NCI-H2227 (cell line): ENCODE measurements at regions not wholly inside any gene's neighbourhood (a gene's known extent, or its start where the extent isn't known, plus 50 kb on each side); places are given as distances from the start of the nearest gene placed in this dataset.
A peak's percentile ranks its signal among the peaks of the same experiment; 100 is the strongest.
"Not testable (repeated sequence)": the region's sequence is repeated elsewhere in the genome, so short reads cannot be mapped to it uniquely, and the experiment has no call there.

Experiments
- DNase-seq: peaks from one replicate; lab custom pipeline; 2025; ENCODE audit not compliant: unreplicated experiment; lab: John Stamatoyannopoulos, UW

DNA sequence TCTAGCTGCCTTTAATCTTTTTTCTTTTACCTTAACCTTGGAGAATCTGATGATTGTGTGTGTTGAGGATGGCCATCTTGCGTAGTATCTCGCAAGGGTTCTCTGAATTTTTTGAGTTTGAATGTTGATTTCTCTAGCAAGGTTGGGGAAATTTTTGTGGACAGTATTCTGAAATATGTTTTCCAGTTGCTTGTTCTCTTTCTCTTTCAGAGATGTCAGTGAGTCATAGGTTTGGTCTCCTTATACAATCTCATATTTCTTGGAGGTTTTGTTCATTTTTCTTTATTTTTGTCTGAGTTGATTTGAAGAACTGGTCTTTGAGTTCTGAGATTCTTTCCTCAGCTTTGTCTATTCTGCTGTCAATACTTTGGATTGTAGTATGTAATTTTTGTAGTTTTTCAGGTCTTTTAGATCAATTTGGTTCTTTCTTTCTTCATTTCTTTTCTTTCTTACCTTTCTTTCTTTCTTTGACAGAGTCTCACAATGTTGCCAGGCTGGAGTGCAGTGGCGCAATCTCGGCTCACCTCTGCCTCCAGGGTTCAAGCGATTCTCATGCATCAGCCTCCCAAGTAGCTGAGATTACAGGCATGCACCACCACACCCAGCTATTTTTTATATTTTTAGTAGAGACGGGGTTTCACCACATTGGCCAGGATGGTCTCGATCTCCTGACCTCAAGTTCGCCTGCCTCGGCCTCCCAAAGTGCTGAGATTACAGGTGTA, 366.4 kb upstream of the RASGRP1 start:
- DNase-seq = no peak

DNA sequence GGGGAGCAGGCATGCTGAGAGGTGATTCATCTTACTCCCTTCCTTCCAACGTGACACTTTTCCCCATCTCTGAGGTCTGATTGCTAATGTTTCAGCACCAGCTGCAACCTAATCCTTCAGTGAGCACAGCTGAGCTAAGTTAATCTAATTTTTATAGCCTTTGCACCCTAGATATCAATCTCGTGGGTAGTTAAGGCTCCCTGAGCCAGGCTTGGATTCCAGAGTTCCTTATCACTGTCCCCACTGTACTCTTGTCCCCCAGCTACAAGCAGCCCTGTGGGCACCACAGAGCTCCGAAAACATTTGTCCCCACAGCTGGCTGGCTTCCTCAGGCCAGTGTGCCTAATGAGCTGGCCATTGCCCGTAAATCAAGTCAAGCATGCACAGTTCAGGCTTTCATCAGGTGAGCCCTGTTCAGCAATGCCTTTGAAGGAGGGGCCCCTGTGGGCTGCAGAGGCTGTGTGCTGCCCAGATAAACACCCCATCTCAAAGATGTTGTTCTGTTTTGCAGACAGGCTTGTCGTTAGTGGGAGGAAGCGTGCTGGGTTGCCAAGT, 376.9 kb upstream of the RASGRP1 start:
- no peak for DNase-seq

GRCh38 chr15:38944536-38944935, 379.9 kb upstream of the RASGRP1 start:
- DNase-seq = no peak

DNA sequence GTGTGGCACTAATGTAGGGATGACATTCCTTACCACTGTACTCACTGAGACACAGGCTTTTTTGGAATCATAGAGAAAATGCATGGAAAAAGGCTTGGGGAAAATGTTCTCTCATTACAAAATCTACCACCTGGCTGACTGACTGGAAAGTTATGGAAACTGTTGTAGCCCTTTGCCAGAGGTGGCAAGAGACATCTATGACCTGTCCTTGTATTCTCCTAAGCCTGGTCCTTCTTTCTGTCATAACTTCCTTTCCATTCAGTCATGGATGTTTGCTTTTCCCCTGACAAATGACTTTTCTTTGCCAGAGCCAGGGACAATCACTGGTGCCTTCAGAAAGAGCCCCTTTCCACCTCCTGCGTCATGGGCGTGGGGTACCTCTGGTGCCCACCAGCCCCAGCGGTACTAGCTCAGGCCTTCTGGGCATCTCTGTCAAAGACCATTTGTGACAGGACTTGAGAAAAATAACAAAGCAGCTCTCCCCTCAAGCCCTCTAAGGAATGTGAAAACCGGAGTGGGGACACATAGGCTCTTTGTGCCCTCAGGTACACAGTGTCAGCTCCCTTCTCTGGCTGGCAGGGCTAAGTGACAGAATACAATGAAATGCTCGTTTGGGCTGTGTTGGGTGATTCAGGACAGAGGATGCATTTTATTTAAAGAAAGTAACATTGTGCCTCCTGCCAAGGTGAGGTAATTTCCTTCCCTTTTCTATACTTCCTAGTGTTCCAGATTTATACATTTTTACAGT, 381.1 kb upstream of the RASGRP1 start:
- no peak for DNase-seq

DNA sequence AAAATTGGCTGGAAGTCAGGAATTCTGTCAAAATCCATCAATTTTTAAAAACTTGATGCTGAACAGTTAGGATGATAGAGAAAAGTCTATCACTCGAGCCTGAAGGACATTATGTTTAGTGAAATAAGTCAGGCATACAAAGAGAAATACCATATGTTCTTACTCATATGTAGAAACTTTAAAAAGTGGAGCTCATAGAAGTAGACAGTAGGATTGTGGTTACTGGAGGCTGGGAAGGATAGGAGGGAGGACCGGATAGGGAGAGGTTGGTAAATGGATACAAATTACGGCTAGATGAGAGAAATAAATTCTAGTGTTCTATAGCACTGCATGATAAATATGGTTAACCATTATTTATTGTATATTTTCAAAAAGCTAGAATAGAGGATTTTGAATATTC, 389.5 kb upstream of the RASGRP1 start:
- DNase-seq = no peak

GRCh38 chr15:38961456-38961855, 396.8 kb upstream of the RASGRP1 start:
- DNase-seq = no peak

DNA sequence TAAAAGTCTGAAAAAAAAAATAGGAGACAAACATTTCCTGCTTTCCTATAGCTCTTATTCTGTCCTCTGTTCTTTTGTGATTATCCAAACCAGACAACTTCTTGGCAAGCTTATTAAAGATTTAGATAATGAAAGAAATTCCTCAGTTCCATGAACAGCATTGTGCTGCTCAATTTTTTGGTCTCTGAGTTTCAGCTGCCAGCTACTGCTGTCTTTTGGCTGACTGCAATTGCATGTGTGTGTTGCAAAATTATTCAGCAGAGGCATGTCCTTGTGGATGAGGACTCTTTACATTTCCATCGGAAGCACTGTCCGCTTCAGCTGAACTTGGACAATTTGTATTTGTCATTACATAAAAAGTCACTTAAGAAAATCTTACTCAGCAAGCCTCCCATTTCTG, 397.3 kb upstream of the RASGRP1 start:
- no peak for DNase-seq

DNA sequence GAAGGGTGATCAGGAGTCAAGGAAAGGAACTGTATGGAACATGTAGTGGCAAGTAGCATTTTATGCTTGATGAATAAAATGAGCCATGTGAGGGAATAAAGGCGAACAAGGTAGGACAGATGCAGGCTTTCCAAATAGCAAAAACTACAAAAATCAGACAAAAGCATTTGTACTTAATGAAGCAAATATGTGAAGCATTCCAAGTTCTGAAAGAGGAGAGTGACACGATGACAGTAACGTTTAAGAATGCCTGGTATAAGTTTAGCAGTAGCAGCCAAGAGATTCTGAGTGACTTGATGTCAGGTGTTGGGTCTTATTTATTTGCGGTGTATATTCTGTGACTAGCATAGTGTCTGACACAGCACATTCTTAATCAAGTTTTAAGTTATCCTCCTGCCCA, 408.2 kb upstream of the RASGRP1 start:
- no peak for DNase-seq

DNA sequence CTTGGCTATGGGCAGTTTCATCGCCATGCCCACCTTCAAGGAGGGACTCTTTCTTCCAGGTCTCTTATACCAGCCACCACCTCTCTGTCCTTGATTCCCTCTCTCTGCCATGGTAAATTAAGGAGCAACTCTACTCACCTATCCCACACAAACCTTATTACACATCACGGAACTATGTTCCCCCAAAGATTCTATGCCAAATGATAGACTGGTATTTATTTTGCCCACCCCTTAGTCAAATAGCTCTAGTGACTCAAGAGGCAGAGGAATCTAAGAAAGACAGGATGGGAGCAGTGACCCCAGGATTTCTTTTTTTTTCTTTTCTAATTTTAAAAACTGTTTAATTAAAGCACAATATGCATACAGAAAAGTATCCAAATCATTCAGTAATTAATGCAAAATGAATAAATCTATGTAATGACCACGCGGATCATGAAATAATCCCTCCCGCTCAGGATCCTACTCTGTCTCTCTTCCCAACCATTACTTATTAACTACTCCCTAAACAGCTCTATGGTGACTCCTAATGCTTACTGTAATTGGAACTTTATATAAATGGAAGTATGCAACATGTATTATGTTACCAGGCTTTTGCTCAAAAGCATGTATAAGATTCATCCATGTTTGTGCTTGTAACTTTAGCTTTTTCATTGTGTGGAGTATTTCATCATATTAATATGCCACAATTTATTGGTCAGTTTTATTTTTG, 410.8 kb upstream of the RASGRP1 start:
- DNase-seq = no peak

DNA sequence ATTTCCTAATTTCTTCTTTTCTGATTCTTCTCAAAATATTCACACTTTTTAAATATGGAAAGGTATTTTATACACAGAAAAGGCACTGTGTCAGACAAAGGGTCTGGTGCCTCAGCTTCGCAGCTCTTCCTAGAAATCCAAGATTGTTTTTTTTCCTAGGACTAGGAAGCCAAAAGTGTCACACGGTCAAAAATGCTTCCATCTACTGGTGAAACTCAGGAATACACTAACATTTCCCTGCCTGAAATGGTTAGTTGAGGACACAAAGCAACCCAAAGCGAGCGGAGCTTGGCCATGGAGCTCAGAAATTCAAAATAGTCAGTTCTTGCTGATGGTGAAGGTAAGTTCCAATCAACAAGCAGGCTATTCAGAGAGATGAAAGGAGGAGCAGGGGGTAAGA, 426.5 kb upstream of the RASGRP1 start:
- peak; percentile 0 for DNase-seq

DNA sequence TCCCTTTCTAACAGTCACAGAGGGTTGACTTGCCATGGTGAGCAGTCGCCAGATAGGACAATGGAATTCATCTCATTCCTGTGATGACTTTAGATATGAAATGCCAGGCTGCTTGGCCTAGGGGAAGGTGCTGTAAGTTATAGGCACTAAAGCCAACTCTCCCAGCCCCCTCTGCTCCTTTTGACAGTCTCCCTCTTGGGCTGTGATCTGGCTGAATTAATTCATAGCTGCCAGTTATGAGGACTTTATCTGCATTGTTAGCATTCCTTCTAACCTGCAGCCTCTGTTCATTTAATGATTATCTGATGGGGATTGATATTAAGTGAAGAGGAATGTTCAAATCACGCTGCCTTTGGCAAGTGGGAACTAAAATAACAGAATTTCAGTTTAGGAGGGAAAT, 427.1 kb upstream of the RASGRP1 start:
- DNase-seq = no peak

DNA sequence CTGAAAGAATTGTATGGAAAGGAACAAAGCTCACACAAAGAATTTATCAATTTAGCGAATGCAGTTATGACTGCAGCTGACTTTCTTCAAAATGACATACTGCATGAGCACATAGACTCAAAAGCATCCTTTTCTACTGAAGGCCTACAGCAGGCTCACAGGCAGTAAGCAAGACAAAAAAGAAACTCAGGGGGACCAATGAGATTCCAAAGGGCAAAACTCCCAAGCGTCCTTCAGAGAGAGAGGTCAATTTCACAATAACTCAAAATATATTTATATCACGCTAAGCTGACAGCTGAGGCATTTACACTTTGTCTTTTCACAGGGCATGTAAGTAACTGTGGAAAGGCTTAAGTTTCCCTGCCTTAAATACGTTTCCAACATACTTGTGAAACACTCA, 427.9 kb upstream of the RASGRP1 start:
- no peak for DNase-seq

DNA sequence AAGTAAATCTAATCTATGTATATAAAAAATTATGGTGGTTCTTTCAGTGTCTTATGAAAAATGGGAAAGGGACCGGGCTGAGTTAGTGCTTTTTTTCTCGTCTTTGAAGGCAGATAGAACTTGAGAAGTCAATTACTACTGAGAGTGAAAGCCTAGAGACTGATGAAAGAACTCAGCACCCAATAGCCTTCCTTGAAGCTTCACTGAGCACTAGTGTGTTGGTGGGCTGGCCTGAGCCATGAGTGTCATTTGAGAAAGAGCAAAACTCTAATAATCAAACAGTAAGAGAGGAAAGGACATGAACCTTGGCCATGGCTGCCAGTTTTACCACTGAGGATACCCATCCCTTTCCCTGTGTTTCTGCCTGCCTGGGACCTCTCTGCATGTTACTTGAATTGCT, 428.3 kb upstream of the RASGRP1 start:
- no peak for DNase-seq

DNA sequence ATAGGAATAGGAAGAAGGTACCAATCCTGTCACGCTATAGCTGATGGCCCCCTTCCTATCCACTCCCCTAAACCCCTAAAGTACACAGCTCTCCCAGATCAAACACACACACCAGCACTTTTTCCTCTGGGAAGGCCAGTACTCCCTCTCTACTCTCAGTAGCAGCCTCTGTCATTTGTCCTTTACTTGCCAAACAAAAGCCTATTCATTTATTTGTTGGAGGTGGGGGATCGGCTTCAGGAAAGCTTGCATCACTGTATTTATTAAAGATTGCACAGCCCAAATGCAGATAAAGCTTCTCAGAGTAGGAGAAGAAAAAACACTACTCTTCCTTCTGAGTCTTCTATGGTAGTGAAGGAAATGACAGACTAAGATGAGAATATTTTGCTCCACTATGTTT, 429.7 kb upstream of the RASGRP1 start:
- no peak for DNase-seq

DNA sequence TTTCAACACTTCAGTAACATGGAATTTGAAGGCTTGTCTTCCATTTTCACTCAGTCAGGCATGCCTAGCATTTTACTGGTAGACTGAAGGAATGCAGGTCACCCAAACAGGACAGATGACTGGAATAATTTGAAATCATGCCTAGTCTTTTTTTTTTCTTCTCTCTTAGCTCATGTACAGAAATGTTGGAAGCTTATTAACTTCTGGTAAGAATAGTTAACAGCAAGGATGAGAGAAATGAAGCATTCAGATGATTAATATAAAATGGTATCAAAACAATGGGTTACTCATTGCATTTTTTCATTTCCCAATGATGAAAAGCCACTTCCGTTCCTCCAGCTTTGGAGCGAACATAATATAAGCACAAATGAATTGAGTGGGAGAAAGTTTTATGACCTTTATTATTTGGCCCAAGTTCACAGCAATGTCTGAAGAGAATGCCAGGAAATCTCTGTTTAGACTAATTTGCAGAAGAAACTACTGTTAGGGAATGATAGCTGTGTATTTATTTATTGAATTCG, 431.6 kb upstream of the RASGRP1 start:
- DNase-seq = no peak

GRCh38 chr15:38997841-38998240, 433.2 kb upstream of the RASGRP1 start:
- DNase-seq = no peak

GRCh38 chr15:39000008-39000734, 435.6 kb upstream of the RASGRP1 start:
- no peak for DNase-seq

DNA sequence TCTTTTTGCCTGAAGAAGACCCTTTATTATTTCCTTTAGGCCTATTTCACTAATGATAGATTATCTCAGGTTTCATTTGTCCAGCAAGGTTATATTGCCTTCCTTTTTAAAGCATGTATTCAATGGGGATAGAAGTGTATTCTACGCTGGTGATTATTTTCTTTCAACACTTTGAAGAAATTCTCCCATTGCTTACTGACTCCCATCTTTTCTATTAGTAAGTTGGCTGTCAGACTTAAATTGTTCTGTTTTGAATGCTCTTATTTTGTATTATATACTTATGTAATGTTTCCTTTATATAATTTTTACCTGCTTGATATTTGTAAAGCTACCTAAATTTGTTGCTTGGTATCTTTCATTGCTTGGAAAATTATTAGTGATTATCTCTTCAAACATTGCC, 445.1 kb upstream of the RASGRP1 start:
- no peak for DNase-seq

GRCh38 chr15:39011066-39011465, 446.5 kb upstream of the RASGRP1 start:
- not testable (repeated sequence) for DNase-seq

GRCh38 chr15:39013262-39013661, 448.6 kb upstream of the RASGRP1 start:
- no peak for DNase-seq

DNA sequence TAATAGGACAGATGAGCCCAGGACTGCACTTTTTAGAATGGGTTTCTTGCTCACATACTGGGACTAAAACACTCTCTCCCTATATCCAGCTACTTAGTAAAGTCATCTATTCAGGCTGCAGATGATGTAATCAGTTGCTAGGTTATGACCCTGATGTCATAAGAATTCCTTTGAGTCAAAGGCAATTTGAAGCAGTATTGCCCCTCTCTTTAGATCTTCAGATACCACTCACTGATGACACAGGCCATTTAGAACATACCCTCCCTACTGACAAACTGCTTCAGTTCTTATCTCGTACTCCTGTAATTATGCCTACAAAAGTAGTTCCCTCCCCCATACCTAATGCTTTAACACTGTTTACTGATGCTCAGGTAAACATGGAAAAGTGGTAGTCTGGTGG, 450.1 kb upstream of the RASGRP1 start:
- no peak for DNase-seq
